ENCODE measurements at regions not wholly inside any gene's neighbourhood (a gene's known extent, or its start where the extent isn't known, plus 50 kb on each side); places are given as distances from the start of the nearest gene placed in this dataset.

DNA sequence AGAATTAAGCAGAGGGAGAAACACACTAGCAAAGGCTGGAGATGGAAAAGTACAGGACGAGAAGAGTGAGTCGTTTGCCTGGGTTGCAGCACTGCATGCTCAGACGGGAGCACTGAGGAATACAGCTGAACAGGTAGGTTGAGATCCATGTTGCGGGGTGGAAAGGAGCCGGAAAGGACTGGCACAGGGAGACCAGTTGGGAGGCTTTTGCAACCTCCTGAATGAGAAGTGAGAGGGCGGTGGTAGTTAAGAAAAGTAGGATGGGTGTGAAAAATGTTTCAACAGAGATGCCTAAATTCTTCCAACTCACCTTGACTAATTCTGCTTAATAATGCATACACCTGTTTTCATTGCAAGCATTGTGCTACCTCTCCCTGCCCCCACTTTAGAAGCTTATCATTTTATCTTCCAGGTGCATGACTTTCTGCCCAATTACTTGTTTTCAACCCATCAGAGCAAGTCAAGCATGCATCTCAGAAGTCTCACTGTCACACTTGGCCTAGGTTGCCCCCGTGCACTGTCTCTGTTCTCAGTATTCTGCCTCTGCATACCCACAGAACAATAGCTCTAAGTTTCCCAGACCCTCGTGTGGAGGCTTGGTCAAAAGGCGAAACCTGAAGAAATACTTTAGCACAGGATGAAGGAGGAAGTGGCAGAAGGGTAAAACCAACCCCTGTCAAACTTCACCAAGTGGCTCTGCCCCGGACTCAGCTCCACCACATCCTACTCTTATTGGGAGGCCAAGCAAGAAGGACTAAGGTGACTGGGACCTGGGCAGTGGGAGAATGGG is 199.3 kb upstream of the BCL6 start:
- H3T11ph ChIP-seq (ENCODE audit: low read length): no peak overlapping the region
- TF ChIP-seq CTCF (conservative IDR thresholded peaks at IDR 0.05): no peak
- H4K8ac ChIP-seq (replicated peaks; ENCODE audit: insufficient read length, low read depth, low read length): no peak overlapping the region
- no peak overlapping the region for H2BK15ac ChIP-seq (ENCODE audit: low read depth, low read length)
- H3K27me3 ChIP-seq (ENCODE audit: insufficient read depth, low read length): no peaks in the 10 kb centered on the region
- Mint-ChIP-seq H3K4me3 (no peak overlapping the region), H3K4me1 (peaks cover 17 to 24% of the 10 kb centered on the region in 2 experiments), H3K9me3 (peaks cover 0 to 1% of the 10 kb centered on the region in 2 experiments; a peak in 2 of 5 replicates), H3K27me3 (ENCODE audit: low read depth) (no peaks in the 10 kb centered on the region), H3K36me3 (ENCODE audit: insufficient read depth in 1 of 3, low read depth in 3 of 3) (no peaks in the 10 kb centered on the region), H3K27ac (no peak overlapping the region)
- no peak overlapping the region for H3K27ac ChIP-seq (ENCODE audit: insufficient read length, low read depth, low read length)
- no peak overlapping the region for H4K91ac ChIP-seq (ENCODE audit: insufficient read length, low read depth, low read length)
- no peak overlapping the region for H2AFZ ChIP-seq (ENCODE audit: low read length)
- H2BK20ac ChIP-seq (ENCODE audit: low read depth, low read length, poor library complexity, severe bottlenecking): no peak overlapping the region
- WGBS (ENCODE audit: extremely low coverage, insufficient read length, low lambda C conversion rate): no CpG with 5 or more reads among the region's 10 CpGs
- no peak for DNase-seq
- H3K4me2 ChIP-seq (ENCODE audit: insufficient read depth, insufficient read length, low read length): no peak overlapping the region
- H3K9me3 ChIP-seq (ENCODE audit: control insufficient read depth, low read depth, low read length): no peaks in the 10 kb centered on the region
- no peak overlapping the region for H3K56ac ChIP-seq (ENCODE audit: insufficient read length, low read depth, low read length)
- H3K9ac ChIP-seq (ENCODE audit: extremely low read depth, insufficient read length, low read length): no peak overlapping the region
- H3K79me1 ChIP-seq (ENCODE audit: insufficient read depth, low read depth, low read length, poor library complexity, severe bottlenecking): no peaks in the 10 kb centered on the region
- H2AK5ac ChIP-seq (ENCODE audit: insufficient read length, low read length): no peak overlapping the region
- H3K79me2 ChIP-seq (ENCODE audit: insufficient read depth, low read length): no peaks in the 10 kb centered on the region
- no peaks in the 10 kb centered on the region for H3K23me2 ChIP-seq (ENCODE audit: insufficient read length, low read depth, low read length, poor library complexity, severe bottlenecking)
- H4K20me1 ChIP-seq (ENCODE audit: control insufficient read depth, insufficient read depth, insufficient read length): no peaks in the 10 kb centered on the region
- no peak overlapping the region for H2BK120ac ChIP-seq (ENCODE audit: low read depth, low read length, poor library complexity, severe bottlenecking)
- peaks cover 2% of the 10 kb centered on the region; the same call in 1 of the 2 replicates for H3K4me1 ChIP-seq (ENCODE audit: insufficient read depth, low read length)
- no peak overlapping the region for H3K18ac ChIP-seq (ENCODE audit: insufficient read length, low read depth, low read length)
- H4K5ac ChIP-seq (ENCODE audit: insufficient read length, low read depth, low read length): no peak overlapping the region
- H3K23ac ChIP-seq (ENCODE audit: insufficient read length, low read depth, low read length): no peak overlapping the region
- no peak overlapping the region for H2BK12ac ChIP-seq (ENCODE audit: insufficient read length, low read depth, low read length)
- H2BK5ac ChIP-seq (ENCODE audit: insufficient read length, low read length): no peak overlapping the region
- no peak overlapping the region for H3K4ac ChIP-seq (ENCODE audit: low read depth, low read length)
- H3K14ac ChIP-seq (ENCODE audit: insufficient read depth, low read length): no peak overlapping the region

Data from H9 (cell line).